HT1080 (cell line): ENCODE measurements at regions not wholly inside any gene's neighbourhood (a gene's known extent, or its start where the extent isn't known, plus 50 kb on each side); places are given as distances from the start of the nearest gene placed in this dataset. TPM values are rescaled to one million over a fixed set of nuclear protein-coding genes. Genes with fewer than 3 reads are reported as not detected.

Experiments used
- DNase-seq: peaks from one replicate; pipeline ENCODE4 v3.0.0-alpha.2; 2015; ENCODE audit warnings: low read depth
- small RNA-seq: library from RNA; depleted of rRNA; stranded (forward); fragments of <200 nt; gene quantifications from one replicate; pipeline ENCODE3, GENCODE V24; 2014

DNA sequence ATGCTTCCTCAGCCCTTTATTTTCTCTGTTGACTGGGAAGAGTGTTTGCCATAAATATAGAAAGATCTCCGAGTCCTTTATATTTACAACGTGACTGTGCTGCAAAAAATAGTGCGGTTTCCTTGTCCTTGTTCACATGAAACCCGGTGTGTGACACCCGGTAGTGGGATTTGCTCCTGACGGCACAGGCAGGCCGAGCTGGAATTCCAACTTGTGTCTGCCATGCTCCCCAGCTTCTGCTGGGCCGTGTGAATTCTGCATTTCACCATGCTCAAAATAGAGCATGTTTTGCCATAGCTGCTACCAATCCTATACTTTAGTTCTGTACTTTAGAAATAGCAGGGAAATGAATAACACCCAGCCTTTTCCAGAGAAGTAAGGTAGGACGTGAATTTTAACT is 60.3 kb upstream of the PDE10A start:
- DNase-seq: no peak

DNA sequence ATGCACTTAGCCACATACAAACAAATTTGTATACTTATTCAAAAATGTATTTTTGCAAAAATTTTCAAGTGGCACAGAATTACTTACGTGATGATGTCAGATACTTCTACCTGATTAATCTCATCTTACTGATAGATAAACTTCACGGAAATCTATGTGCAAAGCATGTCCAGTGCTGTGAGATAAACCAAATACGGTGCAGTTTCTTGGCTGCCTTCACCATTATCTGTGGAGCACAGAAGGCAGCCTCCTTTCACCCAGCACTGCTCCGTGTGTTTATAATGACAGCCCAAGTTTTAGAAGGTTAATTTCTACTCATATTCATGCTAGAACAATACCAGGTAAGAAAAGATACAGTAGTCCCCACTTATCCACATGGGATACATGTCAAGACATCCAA is 59.0 kb upstream of the PDE10A start:
- no peak for DNase-seq

DNA sequence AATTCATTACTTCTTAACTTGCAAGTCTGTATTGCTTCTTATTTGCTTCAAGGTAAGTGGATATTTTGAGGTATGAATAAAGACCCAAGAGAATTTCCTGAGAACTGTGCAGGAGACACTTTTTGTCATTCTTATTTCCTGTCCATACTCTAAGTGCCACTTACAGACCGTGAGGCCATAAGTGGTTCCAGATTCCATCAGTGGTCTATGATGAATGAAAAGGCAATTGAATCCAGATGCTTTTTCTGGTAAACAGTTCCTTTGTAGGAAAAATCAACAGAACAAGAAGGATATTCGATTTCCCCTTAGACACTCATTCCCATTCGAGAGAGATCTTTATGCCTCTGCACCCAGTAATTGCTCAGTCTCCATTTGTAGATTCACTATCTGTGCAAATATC is 58.3 kb upstream of the PDE10A start:
- no peak for DNase-seq

DNA sequence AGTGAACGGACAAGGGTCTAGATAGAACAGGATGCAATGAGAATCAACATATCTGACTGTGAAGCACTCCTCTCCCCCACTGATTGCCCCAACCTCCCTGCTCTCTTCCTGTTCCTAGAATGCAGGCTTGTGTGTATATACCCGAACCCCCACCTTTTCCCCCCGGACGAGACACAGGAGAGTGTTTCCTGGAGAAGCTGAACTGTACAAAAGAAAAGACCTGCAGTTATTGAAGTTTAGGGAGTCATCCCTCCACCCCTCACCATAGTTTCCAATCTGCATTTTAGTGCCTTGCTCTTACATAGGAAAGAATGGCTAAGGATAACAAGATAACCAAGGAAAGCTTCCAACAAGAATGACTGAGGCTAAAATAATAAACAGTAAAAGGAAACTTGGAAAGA is 55.5 kb upstream of the PDE10A start:
- peak; percentile 15 for DNase-seq

DNA sequence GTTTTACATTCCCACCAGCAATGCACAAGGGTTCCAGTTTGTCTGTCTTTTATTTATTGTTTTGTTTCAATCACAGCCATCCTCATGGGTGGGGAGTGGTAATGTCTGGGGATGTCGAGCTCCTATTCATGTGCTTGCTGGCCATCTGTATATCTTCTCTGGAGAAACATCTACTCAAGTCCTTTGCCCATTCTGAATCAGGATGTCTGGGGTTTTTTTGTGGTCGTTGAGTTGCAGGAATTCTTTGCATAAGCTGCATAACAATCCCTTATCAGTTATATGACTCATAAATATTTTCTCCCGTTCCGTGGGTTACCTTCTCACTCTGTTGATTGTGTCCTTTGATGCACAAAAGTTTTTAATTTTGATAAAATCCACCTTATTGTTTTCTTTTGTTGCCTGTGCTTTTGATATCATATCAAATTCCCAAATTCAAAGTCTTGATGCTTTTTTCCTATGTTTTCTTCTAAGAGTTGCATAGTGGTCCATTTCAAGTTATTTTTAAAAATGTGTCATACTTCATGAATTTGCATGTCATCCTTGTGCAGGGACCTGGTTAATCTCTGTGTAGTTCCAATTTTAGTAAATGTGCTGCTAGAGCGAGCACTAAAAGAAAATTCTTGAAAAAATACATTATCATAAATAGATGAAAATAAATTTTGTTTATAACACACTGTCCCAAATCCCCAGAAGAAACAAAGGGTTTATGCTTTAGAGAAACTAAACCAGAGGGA is 54.9 kb upstream of the PDE10A start:
- peak; percentile 71 for DNase-seq

DNA sequence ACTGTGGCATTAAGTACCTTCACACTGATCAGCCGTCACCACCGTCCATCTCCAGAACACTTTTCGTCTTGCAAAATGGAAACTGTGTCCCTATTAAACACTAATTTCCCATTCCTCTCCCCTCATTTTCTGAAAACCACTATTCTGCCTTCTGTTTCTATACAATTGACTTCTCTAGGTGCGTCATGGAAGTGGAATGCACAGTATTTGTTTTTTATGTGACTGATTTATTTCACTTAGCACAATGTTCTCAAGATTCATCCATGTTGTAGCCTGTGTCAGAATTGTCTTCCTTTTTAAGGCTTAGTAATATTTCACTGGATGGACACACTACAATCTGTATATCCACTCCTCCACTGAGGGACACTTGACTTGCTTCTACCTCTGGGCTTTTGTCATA is 53.8 kb upstream of the PDE10A start:
- DNase-seq: peak; percentile 44

DNA sequence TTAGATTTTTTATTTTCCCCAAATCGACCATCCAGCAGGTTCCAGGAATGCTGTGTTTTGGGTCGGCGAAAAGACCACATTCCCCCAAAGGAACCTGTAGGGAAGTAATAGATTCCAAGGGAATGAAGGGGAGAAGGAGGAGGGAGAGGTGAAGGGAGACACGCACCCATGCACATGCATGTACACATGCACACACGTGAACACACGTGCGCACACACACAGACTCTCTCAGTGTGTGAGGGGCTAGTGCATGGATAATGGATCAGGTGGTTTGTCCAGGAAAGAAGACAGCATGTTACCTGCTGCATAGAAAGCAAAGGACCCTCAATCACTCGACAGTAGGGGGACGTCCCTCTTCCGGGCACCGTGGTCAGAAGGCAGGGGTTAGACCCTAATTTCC is 52.4 kb upstream of the PDE10A start:
- no peak for DNase-seq

DNA sequence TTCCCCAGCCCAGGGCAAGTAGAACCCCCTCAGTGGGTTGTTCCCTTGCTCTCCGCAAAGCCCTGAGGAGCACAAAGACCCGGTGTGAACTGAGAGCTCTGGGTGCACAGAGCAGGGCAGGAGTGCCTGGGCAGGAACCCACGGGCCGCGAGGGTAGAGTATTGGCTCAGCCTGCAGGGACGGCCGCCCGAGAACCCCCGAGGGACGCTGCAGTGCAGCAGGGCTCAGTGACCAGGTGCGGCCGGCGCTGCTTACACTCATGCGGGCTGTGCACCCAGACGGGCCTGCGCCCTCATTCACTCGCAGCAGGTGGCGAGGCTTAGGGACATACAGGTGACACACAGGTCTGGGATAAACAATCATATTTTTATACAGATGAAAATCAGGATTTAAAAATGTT is 51.9 kb upstream of the PDE10A start:
- DNase-seq: no peak

DNA sequence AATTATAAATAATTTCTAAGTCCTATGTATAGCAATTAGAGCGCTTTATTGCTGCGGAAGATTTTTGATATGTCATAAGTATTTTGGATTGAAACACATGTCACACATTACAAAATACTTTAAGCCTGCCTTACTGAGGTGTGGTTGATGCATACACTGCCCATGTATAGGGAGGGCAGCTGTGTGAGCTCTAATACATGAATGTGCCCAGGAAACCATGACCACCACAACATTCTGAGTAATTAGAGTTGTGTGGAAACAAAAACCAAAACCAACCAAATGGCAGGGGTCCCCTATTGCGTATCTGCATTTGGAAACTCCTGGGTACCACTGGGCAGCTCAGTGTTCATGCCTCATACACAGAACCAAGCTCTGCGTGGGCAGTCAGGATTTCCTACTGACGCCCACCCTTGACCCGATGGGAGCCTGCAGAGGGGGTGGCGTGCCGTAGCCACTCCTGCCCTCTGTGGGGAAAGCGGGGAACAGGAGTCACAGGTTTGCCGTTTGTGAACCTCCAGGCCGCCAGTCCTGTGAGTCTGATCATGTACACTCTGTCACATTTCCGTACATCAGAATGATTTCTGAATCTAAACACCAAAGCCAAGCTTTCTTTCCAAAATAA is 50.9 kb upstream of the PDE10A start:
- DNase-seq: no peak

Small RNA genes lying in the stretch of these regions (small RNA-seq; reads per million reads assigned to genes)
- not detected for gene RNU6-730P
